GM12875 (cell line): ENCODE measurements at regions not wholly inside any gene's neighbourhood (a gene's known extent, or its start where the extent isn't known, plus 50 kb on each side); places are given as distances from the start of the nearest gene placed in this dataset.

Experiments
- H3K4me3 ChIP-seq: one replicate; pipeline ENCODE4 v1.5.1; 2011; ENCODE audit warnings: low read depth, low read length, control low read depth
- CTCF ChIP-seq: IDR thresholded peaks from 2 replicates; pipeline ENCODE4 v1.5.1; 2011; ENCODE audit warnings: low read depth, mild to moderate bottlenecking, control low read depth, inconsistent platforms, low read length, moderate library complexity, borderline replicate concordance; ENCODE audit not compliant: insufficient read depth

GRCh38 chr10:3404381-3404780 is 231.8 kb upstream of the PITRM1 start:
- no peak for TF ChIP-seq CTCF
- no peak overlapping the region for H3K4me3 ChIP-seq

- H3K4me3 ChIP-seq, result no peak overlapping the region
- no peak for TF ChIP-seq CTCF
Observed at GRCh38 chr10:3402187-3402751, 229.7 kb upstream of the PITRM1 start.

- TF ChIP-seq CTCF, result no peak
- no peak overlapping the region for H3K4me3 ChIP-seq
Observed at GRCh38 chr10:3401491-3401938, 228.9 kb upstream of the PITRM1 start.

GRCh38 chr10:3400348-3400747 is 227.8 kb upstream of the PITRM1 start:
- H3K4me3 ChIP-seq, result no peak overlapping the region
- TF ChIP-seq CTCF, result no peak

GRCh38 chr10:3399756-3400155 is 227.2 kb upstream of the PITRM1 start:
- no peak for TF ChIP-seq CTCF
- no peak overlapping the region for H3K4me3 ChIP-seq

- no peak overlapping the region for H3K4me3 ChIP-seq
- no peak for TF ChIP-seq CTCF
Observed at GRCh38 chr10:3398825-3399646, 226.5 kb upstream of the PITRM1 start.

GRCh38 chr10:3397846-3398245 is 225.3 kb upstream of the PITRM1 start:
- no peak for TF ChIP-seq CTCF
- H3K4me3 ChIP-seq, result no peak overlapping the region
